ENCODE measurements at regions not wholly inside any gene's neighbourhood (a gene's known extent, or its start where the extent isn't known, plus 50 kb on each side); places are given as distances from the start of the nearest gene placed in this dataset.

- Histone ChIP-seq H3K9me3 (ENCODE audit: control insufficient read depth, low read depth, low read length) (no peaks in the 10 kb centered on the region), H2AK5ac (ENCODE audit: insufficient read length, low read length) (no peak overlapping the region), H3K23me2 (ENCODE audit: insufficient read length, low read depth, low read length, poor library complexity, severe bottlenecking) (no peaks in the 10 kb centered on the region), H2BK12ac (ENCODE audit: insufficient read length, low read depth, low read length) (no peak overlapping the region), H3K79me2 (ENCODE audit: insufficient read depth, low read length) (no peaks in the 10 kb centered on the region), H3K18ac (ENCODE audit: insufficient read length, low read depth, low read length) (no peak overlapping the region), H3K23ac (ENCODE audit: insufficient read length, low read depth, low read length) (no peak overlapping the region), H3K56ac (ENCODE audit: insufficient read length, low read depth, low read length) (no peak overlapping the region), H2BK5ac (ENCODE audit: insufficient read length, low read length) (no peak overlapping the region), H4K8ac (replicated peaks; ENCODE audit: insufficient read length, low read depth, low read length) (no peak overlapping the region), H3K9ac (ENCODE audit: extremely low read depth, insufficient read length, low read length) (no peak overlapping the region), H2BK20ac (ENCODE audit: low read depth, low read length, poor library complexity, severe bottlenecking) (no peak overlapping the region), H2BK120ac (ENCODE audit: low read depth, low read length, poor library complexity, severe bottlenecking) (no peak overlapping the region), H2BK15ac (ENCODE audit: low read depth, low read length) (no peak overlapping the region), H3K79me1 (ENCODE audit: insufficient read depth, low read depth, low read length, poor library complexity, severe bottlenecking) (no peaks in the 10 kb centered on the region), H3K4me2 (ENCODE audit: insufficient read depth, insufficient read length, low read length) (no peak overlapping the region), H3K4me1 (ENCODE audit: insufficient read depth, low read length) (no peaks in the 10 kb centered on the region), H3T11ph (ENCODE audit: low read length) (no peak overlapping the region), H3K4ac (ENCODE audit: low read depth, low read length) (no peak overlapping the region), H4K5ac (ENCODE audit: insufficient read length, low read depth, low read length) (no peak overlapping the region), H3K27me3 (ENCODE audit: insufficient read depth, low read length) (no peaks in the 10 kb centered on the region), H4K91ac (ENCODE audit: insufficient read length, low read depth, low read length) (no peak overlapping the region), H3K27ac (ENCODE audit: insufficient read length, low read depth, low read length) (no peak overlapping the region), H2AFZ (ENCODE audit: low read length) (no peak overlapping the region), H4K20me1 (ENCODE audit: control insufficient read depth, insufficient read depth, insufficient read length) (no peaks in the 10 kb centered on the region), H3K14ac (ENCODE audit: insufficient read depth, low read length) (no peak overlapping the region)
- Mint-ChIP-seq H3K36me3 (ENCODE audit: insufficient read depth in 1 of 3, low read depth in 3 of 3) (peaks cover 5 to 12% (median 5%) of the 10 kb centered on the region in 3 experiments; a peak in 6 of 7 replicates), H3K4me3 (no peak overlapping the region), H3K9me3 (peaks cover 22 to 28% of the 10 kb centered on the region in 2 experiments), H3K4me1 (peaks cover 0 to 3% of the 10 kb centered on the region in 2 experiments; a peak in 2 of 4 replicates), H3K27ac (no peak overlapping the region), H3K27me3 (ENCODE audit: low read depth) (no peaks in the 10 kb centered on the region)
- no peak for TF ChIP-seq CTCF (conservative IDR thresholded peaks at IDR 0.05)
- no peak for DNase-seq
Observed at GRCh38 chr6:9628819-9629218, 786.1 kb downstream of the TFAP2A start.

Data from H9 (cell line).